Esophagus muscularis mucosa (tissue), 4 donors: ENCODE measurements at regions not wholly inside any gene's neighbourhood (a gene's known extent, or its start where the extent isn't known, plus 50 kb on each side); places are given as distances from the start of the nearest gene placed in this dataset.
"Not testable (repeated sequence)": the region's sequence is repeated elsewhere in the genome, so short reads cannot be mapped to it uniquely, and the experiment has no call there.

Experiments used
- DNase-seq: peaks from one replicate; pipeline ENCODE4 v3.0.0-alpha.2; 2017; ENCODE audit errors: extremely low spot score
- H3K27ac ChIP-seq, 4 donors: fragments of 200-600 bp; sonication (generic); replicated peaks in 1 of 4; 1 replicate in 3 of 4; 2 replicates in 1 of 4; pipeline ENCODE4 v1.5.1; 2016 to 2019; ENCODE audit warnings: mild to moderate bottlenecking in 1 of 4
- H3K27me3 ChIP-seq, 4 donors: fragments of 200-600 bp; sonication (generic); one replicate each; pipeline versions ENCODE4 v1.5.1 to v1.6.0; 2016 to 2019
- H3K36me3 ChIP-seq, 4 donors: fragments of 200-600 bp; sonication (generic); one replicate each; pipeline ENCODE4 v1.5.1; 2016 to 2019
- H3K4me1 ChIP-seq, 4 donors: fragments of 200-600 bp; sonication (generic); one replicate each; pipeline ENCODE4 v1.5.1; 2016 to 2019
- H3K4me3 ChIP-seq, 4 donors: fragments of 200-600 bp; sonication (generic); 1 replicate in 2 of 4; 2 replicates in 2 of 4; pipeline ENCODE4 v1.5.1; 2016 to 2019; ENCODE audit warnings: mild to moderate bottlenecking in 4 of 4, moderate library complexity in 1 of 4
- H3K9me3 ChIP-seq, 4 donors: fragments of 200-600 bp; sonication (generic); 1 replicate in 3 of 4; 2 replicates in 1 of 4; pipeline ENCODE4 v1.5.1; 2016 to 2019
- CTCF ChIP-seq, 3 experiments: fragments of 200-600 bp in 2 of 3; fragments of 450-650 bp in 1 of 3; sonication (generic) in 2 of 3; IDR thresholded peaks; one replicate each; pipeline ENCODE4 v1.5.1; 2017 to 2019; ENCODE audit warnings: antibody characterized with exemption in 3 of 3, mild to moderate bottlenecking in 2 of 3, moderate library complexity in 1 of 3
- EP300 ChIP-seq: sonication (generic); formaldehyde crosslinking; IDR thresholded peaks from one replicate; pipeline ENCODE4 v1.6.1; 2017; ENCODE audit warnings: antibody characterized with exemption
- POLR2A ChIP-seq: fragments of 450-650 bp; IDR thresholded peaks from one replicate; pipeline ENCODE4 v1.6.1; 2017; ENCODE audit warnings: antibody characterized with exemption, moderate library complexity, mild to moderate bottlenecking, low read depth
- POLR2AphosphoS5 ChIP-seq, 2 donors: sonication (generic); formaldehyde crosslinking; IDR thresholded peaks; one replicate each; pipeline ENCODE4 v1.6.1; 2017; ENCODE audit warnings: antibody characterized with exemption in 2 of 2
- WGBS: methylation state at CpG from one replicate; pipeline ENCODE4 v1.1.5; 2018; 5-methylcytosine and 5-hydroxymethylcytosine counted together
- intact Hi-C: fragments of 100-400 bp; cut with DNase I; formaldehyde crosslinking; loops from one replicate; pipeline ENCODE4 v1.15.1; 2023
- small RNA-seq, 3 donors: library from RNA; depleted of rRNA; stranded (forward); fragments of <200 nt; gene quantifications; one replicate each; pipeline ENCODE3, GENCODE V24; 2016

GRCh38 chr17:64718058-64718457, 56.0 kb upstream of the SMURF2 start:
- Histone ChIP-seq H3K9me3 (no peaks in the 10 kb centered on the region), H3K27ac (no peak overlapping the region), H3K4me3 (no peak overlapping the region), H3K36me3 (no peaks in the 10 kb centered on the region), H3K27me3 (no peaks in the 10 kb centered on the region), H3K4me1 (peaks cover 0 to 10% (median 2%) of the 10 kb centered on the region in 4 donors)
- DNase-seq = no peak
- 90% methylated on average over 1 of the region's 1 CpG for WGBS
- intact Hi-C loops = no loop called here
- TF ChIP-seq EP300 = no peak
- no peak for TF ChIP-seq POLR2A
- TF ChIP-seq CTCF (IDR thresholded peaks at IDR 0.05) = no peak
- no peak for TF ChIP-seq POLR2AphosphoS5 (IDR thresholded peaks at IDR 0.05)

- DNase-seq = not testable (repeated sequence)
Observed at GRCh38 chr17:64716496-64716895, 54.4 kb upstream of the SMURF2 start.

GRCh38 chr17:64713786-64714185, 51.7 kb upstream of the SMURF2 start:
- DNase-seq, intact Hi-C loops, H3K27ac ChIP-seq, H3K36me3 ChIP-seq, H3K27me3 ChIP-seq, H3K9me3 ChIP-seq: not testable (repeated sequence)
- WGBS = 39% methylated on average over 7 of the region's 7 CpGs
- peaks cover 0 to 13% (median 6%) of the 10 kb centered on the region in 4 donors for H3K4me1 ChIP-seq
- H3K4me3 ChIP-seq = peak overlapping the region; percentile 34 to 53 (median 40)

More at GRCh38 chr17:64716496-64716895, 54.4 kb upstream of the SMURF2 start:
- H3K36me3 ChIP-seq, H3K9me3 ChIP-seq, H3K27ac ChIP-seq, H3K4me3 ChIP-seq, H3K27me3 ChIP-seq, intact Hi-C loops: not testable (repeated sequence)
- H3K4me1 ChIP-seq = peaks cover 0 to 12% (median 2%) of the 10 kb centered on the region in 4 donors
- 100% methylated on average over 16 of the region's 27 CpGs for WGBS

- WGBS = 73% methylated on average over 10 of the region's 11 CpGs
- H3K27ac ChIP-seq, H3K27me3 ChIP-seq, H3K36me3 ChIP-seq, DNase-seq, intact Hi-C loops, H3K4me3 ChIP-seq, H3K9me3 ChIP-seq: not testable (repeated sequence)
- H3K4me1 ChIP-seq = peaks cover 0 to 16% (median 9%) of the 10 kb centered on the region in 4 donors
Observed at GRCh38 chr17:64712557-64713351, 50.6 kb upstream of the SMURF2 start.

Small RNA genes in the stretch of these regions (small RNA-seq; reads per million reads assigned to genes)
- gene AC103810.3 (0 reads per million in 3 donors), gene BPTFP1 (0 reads per million in 3 donors), gene MINOS1P2 (0 reads per million in 3 donors), gene MIR6080 (0 reads per million in 3 donors)
